AG09309 (cell line): ENCODE measurements at regions not wholly inside any gene's neighbourhood (a gene's known extent, or its start where the extent isn't known, plus 50 kb on each side); places are given as distances from the start of the nearest gene placed in this dataset.
"Not testable (repeated sequence)": the region's sequence is repeated elsewhere in the genome, so short reads cannot be mapped to it uniquely, and the experiment has no call there.

Source experiments
- DNase-seq: peaks from one replicate; pipeline ENCODE4 v3.0.0-alpha.2; 2010; ENCODE audit warnings: low read depth
- H3K4me3 ChIP-seq: 2 replicates; pipeline ENCODE4 v1.5.1; 2011; ENCODE audit warnings: mild to moderate bottlenecking, low read depth, low read length, moderate library complexity; ENCODE audit not compliant: control insufficient read depth
- CTCF ChIP-seq: IDR thresholded peaks from 2 replicates; pipeline ENCODE4 v1.5.1; 2011; ENCODE audit warnings: mild to moderate bottlenecking, low read depth, low read length, inconsistent platforms; ENCODE audit not compliant: insufficient read depth, control insufficient read depth; ENCODE audit errors: missing control alignments

GRCh38 chr1:68815632-68816031, 318.8 kb upstream of the DEPDC1 start:
- no peak for TF ChIP-seq CTCF
- no peak for DNase-seq
- H3K4me3 ChIP-seq = no peak overlapping the region

GRCh38 chr1:68817505-68818210, 320.8 kb upstream of the DEPDC1 start:
- DNase-seq, H3K4me3 ChIP-seq: not testable (repeated sequence)

- DNase-seq = no peak
- TF ChIP-seq CTCF = no peak
- H3K4me3 ChIP-seq = no peak overlapping the region
These were observed 322.4 kb upstream of the DEPDC1 start for GRCh38 chr1:68819190-68819829.

- no peak for DNase-seq
- H3K4me3 ChIP-seq = no peak overlapping the region
- TF ChIP-seq CTCF = no peak
These were observed 323.3 kb upstream of the DEPDC1 start for GRCh38 chr1:68820151-68820550.

GRCh38 chr1:68826836-68827235, 330.0 kb upstream of the DEPDC1 start:
- no peak overlapping the region for H3K4me3 ChIP-seq
- no peak for TF ChIP-seq CTCF
- no peak for DNase-seq

DNA sequence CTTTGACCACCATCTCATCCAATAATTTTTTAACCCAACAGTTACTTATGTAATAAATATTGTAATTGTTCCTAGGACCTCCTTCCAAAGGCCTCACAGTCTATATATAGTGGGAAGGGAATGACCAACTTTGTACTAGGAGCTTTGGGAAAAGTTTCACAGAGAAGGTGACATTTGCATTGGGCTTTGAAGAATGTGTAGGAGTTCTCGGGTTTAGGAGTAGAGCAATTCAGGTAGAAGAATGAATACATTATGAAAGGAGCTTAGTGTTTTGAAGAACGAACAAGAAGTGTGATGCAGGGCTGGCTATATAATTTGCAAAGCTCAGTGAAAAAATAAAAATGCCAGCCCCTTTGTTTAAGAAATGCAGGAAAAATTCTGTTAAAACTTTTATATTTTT, 330.4 kb upstream of the DEPDC1 start:
- no peak for DNase-seq
- H3K4me3 ChIP-seq = no peak overlapping the region
- TF ChIP-seq CTCF = no peak

- TF ChIP-seq CTCF = no peak
- no peak for DNase-seq
- no peak overlapping the region for H3K4me3 ChIP-seq
These were observed 331.1 kb upstream of the DEPDC1 start for GRCh38 chr1:68828013-68828412.
